ENCODE measurements at regions not wholly inside any gene's neighbourhood (a gene's known extent, or its start where the extent isn't known, plus 50 kb on each side); places are given as distances from the start of the nearest gene placed in this dataset.

DNA sequence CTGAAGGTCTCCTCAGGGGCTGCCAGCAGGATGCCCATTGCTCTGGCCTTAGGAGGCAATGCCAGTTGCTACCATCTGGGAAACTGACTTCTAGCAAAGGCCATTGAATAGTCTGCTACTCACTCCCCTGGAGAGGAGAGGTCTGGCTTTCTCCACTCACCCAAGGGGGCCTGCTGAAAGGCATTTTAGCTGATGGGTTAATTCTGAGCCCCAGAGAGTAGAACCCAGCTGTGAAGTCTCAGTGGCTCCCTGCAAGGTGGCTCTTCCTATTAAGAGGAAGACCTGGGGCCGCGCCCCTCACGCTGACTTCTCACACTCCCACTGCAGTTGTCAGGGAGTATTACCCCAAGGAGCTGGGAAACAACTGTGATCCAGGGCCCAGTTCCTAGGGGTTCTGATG is 213.3 kb upstream of the GALNT2 start:
- H3K4me3 ChIP-seq (ENCODE audit: low read depth, low read length) = no peak overlapping the region
- no peaks in the 10 kb centered on the region for H3K27me3 ChIP-seq (ENCODE audit: insufficient read depth, low read depth, severe bottlenecking)
- no peaks in the 10 kb centered on the region for H3K36me3 ChIP-seq
- H3K27ac ChIP-seq = no peak overlapping the region
- H3K9me3 ChIP-seq (ENCODE audit: severe bottlenecking) = no peaks in the 10 kb centered on the region
- TF ChIP-seq, protein P1, sequence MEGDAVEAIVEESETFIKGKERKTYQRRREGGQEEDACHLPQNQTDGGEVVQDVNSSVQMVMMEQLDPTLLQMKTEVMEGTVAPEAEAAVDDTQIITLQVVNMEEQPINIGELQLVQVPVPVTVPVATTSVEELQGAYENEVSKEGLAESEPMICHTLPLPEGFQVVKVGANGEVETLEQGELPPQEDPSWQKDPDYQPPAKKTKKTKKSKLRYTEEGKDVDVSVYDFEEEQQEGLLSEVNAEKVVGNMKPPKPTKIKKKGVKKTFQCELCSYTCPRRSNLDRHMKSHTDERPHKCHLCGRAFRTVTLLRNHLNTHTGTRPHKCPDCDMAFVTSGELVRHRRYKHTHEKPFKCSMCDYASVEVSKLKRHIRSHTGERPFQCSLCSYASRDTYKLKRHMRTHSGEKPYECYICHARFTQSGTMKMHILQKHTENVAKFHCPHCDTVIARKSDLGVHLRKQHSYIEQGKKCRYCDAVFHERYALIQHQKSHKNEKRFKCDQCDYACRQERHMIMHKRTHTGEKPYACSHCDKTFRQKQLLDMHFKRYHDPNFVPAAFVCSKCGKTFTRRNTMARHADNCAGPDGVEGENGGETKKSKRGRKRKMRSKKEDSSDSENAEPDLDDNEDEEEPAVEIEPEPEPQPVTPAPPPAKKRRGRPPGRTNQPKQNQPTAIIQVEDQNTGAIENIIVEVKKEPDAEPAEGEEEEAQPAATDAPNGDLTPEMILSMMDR (IDR thresholded peaks at IDR 0.05; ENCODE audit: low read depth, low read length) = no peak
- no peak for DNase-seq

- Histone ChIP-seq H3K27ac (no peak overlapping the region), H3K4me3 (ENCODE audit: low read depth, low read length) (no peak overlapping the region), H3K27me3 (ENCODE audit: insufficient read depth, low read depth, severe bottlenecking) (no peaks in the 10 kb centered on the region), H3K36me3 (no peaks in the 10 kb centered on the region), H3K9me3 (ENCODE audit: severe bottlenecking) (no peaks in the 10 kb centered on the region)
- no peak for DNase-seq
- TF ChIP-seq, protein P1 (IDR thresholded peaks at IDR 0.05; ENCODE audit: low read depth, low read length) = no peak
Observed at GRCh38 chr1:229854620-229855019, 212.4 kb upstream of the GALNT2 start.

DNA sequence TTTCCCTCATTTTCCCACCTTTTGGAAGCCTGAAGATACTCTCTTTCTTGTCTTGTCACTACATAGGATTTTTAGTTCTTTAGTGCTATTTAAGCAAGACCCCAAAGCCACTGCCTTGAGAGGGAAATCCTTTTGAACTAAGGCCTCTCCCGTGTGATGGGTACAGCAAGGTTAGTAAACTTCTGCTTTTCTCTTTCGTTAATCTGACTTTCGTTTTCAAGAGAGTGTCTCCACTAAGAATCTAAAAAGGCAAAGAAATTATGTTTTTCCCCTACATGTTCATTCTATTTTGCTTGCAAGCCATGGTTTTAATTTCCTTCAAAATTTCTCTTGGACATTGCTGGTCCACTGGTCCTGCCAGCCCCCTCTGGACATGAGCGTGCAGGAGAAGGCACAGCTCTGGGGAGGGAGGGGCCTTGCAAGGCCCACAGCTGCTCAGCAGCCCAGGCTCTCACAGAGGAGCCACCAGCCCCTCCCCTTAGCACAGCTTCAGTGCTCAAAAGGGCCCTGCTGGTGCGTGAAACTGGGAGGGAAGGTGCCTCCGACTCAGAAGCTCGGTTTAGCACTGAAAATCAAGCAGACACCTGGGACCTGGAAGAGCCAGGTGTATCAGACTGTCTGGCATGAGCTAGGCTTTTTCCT is 210.9 kb upstream of the GALNT2 start:
- no peak for DNase-seq
- Histone ChIP-seq H3K36me3 (no peaks in the 10 kb centered on the region), H3K9me3 (ENCODE audit: severe bottlenecking) (no peaks in the 10 kb centered on the region), H3K4me3 (ENCODE audit: low read depth, low read length) (no peak overlapping the region), H3K27ac (no peak overlapping the region), H3K27me3 (ENCODE audit: insufficient read depth, low read depth, severe bottlenecking) (no peaks in the 10 kb centered on the region)
- TF ChIP-seq, protein P1 (IDR thresholded peaks at IDR 0.05; ENCODE audit: low read depth, low read length) = no peak

GRCh38 chr1:229857585-229857984 is 209.5 kb upstream of the GALNT2 start:
- no peak overlapping the region for H3K4me3 ChIP-seq (ENCODE audit: low read depth, low read length)
- DNase-seq = no peak
- TF ChIP-seq, protein P1 (IDR thresholded peaks at IDR 0.05; ENCODE audit: low read depth, low read length) = no peak
- no peak overlapping the region for H3K27ac ChIP-seq
- H3K36me3 ChIP-seq = no peaks in the 10 kb centered on the region
- no peaks in the 10 kb centered on the region for H3K9me3 ChIP-seq (ENCODE audit: severe bottlenecking)
- H3K27me3 ChIP-seq (ENCODE audit: insufficient read depth, low read depth, severe bottlenecking) = no peaks in the 10 kb centered on the region

DNA sequence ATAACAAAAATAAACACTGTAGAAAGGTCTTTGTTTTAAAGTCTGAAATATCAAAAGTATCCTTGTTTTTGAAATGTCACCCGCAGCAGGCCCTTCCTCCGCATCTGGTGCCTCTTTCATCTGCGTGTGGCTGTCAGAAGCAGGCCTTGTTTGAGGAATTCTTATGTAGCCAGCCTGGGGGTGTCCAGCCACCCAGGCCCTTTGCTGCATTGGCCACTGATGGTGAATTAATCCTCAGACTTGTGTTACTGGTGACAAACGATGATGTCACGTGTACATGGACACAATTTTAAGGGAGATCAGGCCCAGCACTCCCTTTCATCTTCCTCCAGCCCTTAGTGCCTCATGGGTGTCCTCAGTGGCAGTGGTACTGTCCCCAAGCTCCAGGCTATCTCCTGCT is 208.0 kb upstream of the GALNT2 start:
- Histone ChIP-seq H3K36me3 (no peaks in the 10 kb centered on the region), H3K27ac (no peak overlapping the region), H3K9me3 (ENCODE audit: severe bottlenecking) (no peaks in the 10 kb centered on the region), H3K4me3 (ENCODE audit: low read depth, low read length) (no peak overlapping the region), H3K27me3 (ENCODE audit: insufficient read depth, low read depth, severe bottlenecking) (no peaks in the 10 kb centered on the region)
- TF ChIP-seq, protein P1 (IDR thresholded peaks at IDR 0.05; ENCODE audit: low read depth, low read length) = no peak
- no peak for DNase-seq

DNA sequence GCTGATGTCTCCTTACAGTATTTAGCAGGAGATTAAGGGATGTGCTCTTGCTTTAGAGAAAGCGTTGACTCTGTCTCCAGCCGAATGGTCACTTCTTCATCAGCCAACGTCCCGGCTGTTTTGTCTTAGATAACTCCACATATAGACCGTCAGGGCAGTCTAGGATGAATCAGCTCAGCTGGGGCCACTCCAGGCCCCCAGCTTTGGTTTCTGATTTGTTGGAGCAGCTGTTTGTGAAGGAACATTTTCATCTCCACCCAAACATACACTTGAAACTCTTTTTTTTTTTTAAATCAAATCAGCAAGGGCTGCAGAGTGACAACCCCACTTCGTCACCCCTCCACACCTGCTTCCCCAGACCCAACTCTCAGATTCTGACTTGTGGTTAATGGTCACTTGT is 206.1 kb upstream of the GALNT2 start:
- TF ChIP-seq, protein P1 (IDR thresholded peaks at IDR 0.05; ENCODE audit: low read depth, low read length) = no peak
- Histone ChIP-seq H3K9me3 (ENCODE audit: severe bottlenecking) (no peaks in the 10 kb centered on the region), H3K27ac (no peak overlapping the region), H3K4me3 (ENCODE audit: low read depth, low read length) (no peak overlapping the region), H3K36me3 (no peaks in the 10 kb centered on the region), H3K27me3 (ENCODE audit: insufficient read depth, low read depth, severe bottlenecking) (no peaks in the 10 kb centered on the region)
- no peak for DNase-seq

Measured in WERI-Rb-1 (cell line).